WI38 (cell line): ENCODE measurements at regions not wholly inside any gene's neighbourhood (a gene's known extent, or its start where the extent isn't known, plus 50 kb on each side); places are given as distances from the start of the nearest gene placed in this dataset.

Experiments used
- H3K4me3 ChIP-seq: 2 replicates; pipeline ENCODE4 v1.5.1; 2011; ENCODE audit warnings: low read depth, mild to moderate bottlenecking, control low read depth, low read length
- CTCF ChIP-seq: IDR thresholded peaks from 2 replicates; pipeline ENCODE4 v1.5.1; 2012; ENCODE audit warnings: low read depth, mild to moderate bottlenecking, control low read depth, low read length

- no peak for TF ChIP-seq CTCF
- H3K4me3 ChIP-seq = no peak overlapping the region
Observed at GRCh38 chr2:136505462-136505861, 259.9 kb upstream of the THSD7B start.

DNA sequence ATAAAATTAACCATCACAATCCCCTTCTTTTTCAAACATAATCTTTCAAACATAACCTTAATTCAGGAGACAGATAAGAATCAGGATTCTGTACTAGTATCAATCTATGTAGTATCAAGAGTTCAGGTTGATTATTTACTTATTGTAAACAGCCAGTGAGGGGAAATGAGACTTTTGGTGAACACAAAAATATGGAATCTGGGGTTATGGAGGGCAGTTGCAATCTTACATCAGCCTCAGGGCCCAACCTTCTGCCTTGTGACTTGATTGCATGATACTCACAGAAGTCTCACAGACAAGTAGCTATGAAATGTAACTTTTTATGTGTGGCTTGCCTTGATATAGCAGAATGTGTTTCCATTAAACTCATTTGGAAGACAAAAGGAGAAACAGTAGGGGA, 262.7 kb upstream of the THSD7B start:
- H3K4me3 ChIP-seq = no peak overlapping the region
- TF ChIP-seq CTCF = no peak

DNA sequence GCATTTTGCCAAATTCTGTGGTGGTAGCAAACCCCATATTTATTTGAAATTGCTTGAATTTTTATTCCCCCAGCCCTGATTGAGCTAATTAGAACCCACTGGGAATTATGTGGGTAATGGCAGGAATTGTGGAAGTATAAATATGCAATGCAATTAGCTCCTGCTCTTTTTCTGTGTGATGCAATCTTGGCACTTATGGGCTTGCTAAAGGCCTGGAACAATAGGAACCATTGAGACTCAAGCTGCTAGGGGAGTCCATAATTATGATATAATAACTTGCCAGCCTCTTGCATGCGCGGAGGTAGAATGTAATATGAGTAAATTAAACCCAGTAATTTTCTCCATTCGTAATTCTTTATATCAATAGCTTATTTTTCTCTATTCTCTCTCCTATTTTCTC, 267.6 kb upstream of the THSD7B start:
- no peak for TF ChIP-seq CTCF
- no peak overlapping the region for H3K4me3 ChIP-seq

DNA sequence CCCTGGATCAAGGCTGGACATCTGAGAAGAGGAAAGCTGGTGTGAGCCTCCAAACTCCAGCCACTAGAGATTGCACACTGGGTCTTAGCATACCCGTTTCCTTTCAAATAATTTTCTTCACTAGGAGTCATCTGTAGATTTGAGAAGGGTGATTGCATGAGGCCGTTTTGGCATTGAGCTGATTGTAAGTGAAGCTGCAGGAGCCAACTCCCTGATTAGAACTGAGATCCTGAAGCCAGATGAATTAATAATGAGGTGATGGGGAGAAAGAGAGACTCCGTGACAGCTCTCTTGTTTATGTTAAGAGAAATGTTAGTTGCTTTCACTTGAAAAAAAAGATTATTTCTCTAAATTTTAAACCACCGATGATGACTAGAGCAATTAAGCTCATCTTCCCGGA, 268.4 kb upstream of the THSD7B start:
- no peak for TF ChIP-seq CTCF
- H3K4me3 ChIP-seq = no peak overlapping the region

DNA sequence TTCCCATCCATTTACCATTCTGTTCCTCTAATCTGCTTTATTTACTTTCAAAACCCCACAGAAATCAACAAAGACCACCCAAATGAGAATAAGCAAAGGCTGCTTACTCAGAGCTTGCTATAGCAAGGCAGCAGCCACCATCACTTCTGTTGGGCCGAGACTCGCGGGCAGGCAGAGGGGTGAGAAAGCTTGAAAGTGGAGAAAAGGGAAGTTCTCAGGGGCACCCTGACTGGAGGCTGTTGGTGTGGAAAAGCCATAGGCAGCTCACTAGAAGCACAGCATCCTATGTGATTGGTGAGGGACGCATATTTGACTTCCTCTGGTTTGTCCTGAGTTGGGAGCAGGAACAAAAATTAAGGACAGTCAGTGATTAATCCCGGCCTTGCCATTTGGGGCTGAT, 269.7 kb upstream of the THSD7B start:
- no peak for TF ChIP-seq CTCF
- no peak overlapping the region for H3K4me3 ChIP-seq

GRCh38 chr2:136492901-136493300, 272.4 kb upstream of the THSD7B start:
- TF ChIP-seq CTCF = no peak
- H3K4me3 ChIP-seq = no peak overlapping the region

GRCh38 chr2:136490100-136490499, 275.2 kb upstream of the THSD7B start:
- no peak for TF ChIP-seq CTCF

More at GRCh38 chr2:136490100-136490499, 275.2 kb upstream of the THSD7B start:
- no peak overlapping the region for H3K4me3 ChIP-seq
